Astrocyte (in vitro differentiated cells and primary cell): ENCODE measurements at regions not wholly inside any gene's neighbourhood (a gene's known extent, or its start where the extent isn't known, plus 50 kb on each side); places are given as distances from the start of the nearest gene placed in this dataset.

ENCODE experiments used
- EZH2 ChIP-seq: IDR thresholded peaks from 2 replicates; pipeline ENCODE4 v1.6.1; 2012; ENCODE audit warnings: mild to moderate bottlenecking, low read length, inconsistent platforms; ENCODE audit not compliant: insufficient read depth
- TF ChIP-seq, protein P1 (sequence below): IDR thresholded peaks from 2 replicates; pipeline ENCODE4 v1.5.1; 2011; ENCODE audit warnings: low read depth, mild to moderate bottlenecking, inconsistent platforms, low read length, moderate library complexity; ENCODE audit not compliant: insufficient read depth

- TF ChIP-seq, protein P1, sequence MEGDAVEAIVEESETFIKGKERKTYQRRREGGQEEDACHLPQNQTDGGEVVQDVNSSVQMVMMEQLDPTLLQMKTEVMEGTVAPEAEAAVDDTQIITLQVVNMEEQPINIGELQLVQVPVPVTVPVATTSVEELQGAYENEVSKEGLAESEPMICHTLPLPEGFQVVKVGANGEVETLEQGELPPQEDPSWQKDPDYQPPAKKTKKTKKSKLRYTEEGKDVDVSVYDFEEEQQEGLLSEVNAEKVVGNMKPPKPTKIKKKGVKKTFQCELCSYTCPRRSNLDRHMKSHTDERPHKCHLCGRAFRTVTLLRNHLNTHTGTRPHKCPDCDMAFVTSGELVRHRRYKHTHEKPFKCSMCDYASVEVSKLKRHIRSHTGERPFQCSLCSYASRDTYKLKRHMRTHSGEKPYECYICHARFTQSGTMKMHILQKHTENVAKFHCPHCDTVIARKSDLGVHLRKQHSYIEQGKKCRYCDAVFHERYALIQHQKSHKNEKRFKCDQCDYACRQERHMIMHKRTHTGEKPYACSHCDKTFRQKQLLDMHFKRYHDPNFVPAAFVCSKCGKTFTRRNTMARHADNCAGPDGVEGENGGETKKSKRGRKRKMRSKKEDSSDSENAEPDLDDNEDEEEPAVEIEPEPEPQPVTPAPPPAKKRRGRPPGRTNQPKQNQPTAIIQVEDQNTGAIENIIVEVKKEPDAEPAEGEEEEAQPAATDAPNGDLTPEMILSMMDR, result no peak
- TF ChIP-seq EZH2, result no peak
Observed at GRCh38 chr12:125568306-125568705, 503.1 kb downstream of the AACS start.
